ENCODE measurements at regions not wholly inside any gene's neighbourhood (a gene's known extent, or its start where the extent isn't known, plus 50 kb on each side); places are given as distances from the start of the nearest gene placed in this dataset.

DNA sequence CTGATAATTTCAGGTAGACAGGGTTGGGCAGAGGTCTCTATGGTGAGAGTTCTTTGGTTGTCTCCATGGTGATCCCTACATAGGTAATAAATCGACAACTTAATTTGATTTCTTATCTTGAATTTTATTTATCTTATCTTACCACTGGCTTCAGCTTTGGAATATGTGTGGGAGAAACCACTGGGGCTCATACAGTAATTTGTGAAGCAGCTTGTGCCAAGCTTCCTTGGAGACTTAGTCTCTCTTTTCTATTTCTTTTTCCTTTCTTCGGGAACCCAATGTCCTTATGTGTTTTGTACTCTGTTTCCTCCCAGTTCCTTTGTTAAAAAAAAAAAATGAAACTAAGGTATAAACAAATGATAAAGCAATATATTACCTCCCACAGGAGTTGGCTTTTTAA, 242.4 kb upstream of the CNKSR2 start:
- TF ChIP-seq EZH2phosphoT487 (IDR thresholded peaks at IDR 0.05; ENCODE audit: borderline replicate concordance, low read depth, low read length) = no peak
- TF ChIP-seq, protein P1, sequence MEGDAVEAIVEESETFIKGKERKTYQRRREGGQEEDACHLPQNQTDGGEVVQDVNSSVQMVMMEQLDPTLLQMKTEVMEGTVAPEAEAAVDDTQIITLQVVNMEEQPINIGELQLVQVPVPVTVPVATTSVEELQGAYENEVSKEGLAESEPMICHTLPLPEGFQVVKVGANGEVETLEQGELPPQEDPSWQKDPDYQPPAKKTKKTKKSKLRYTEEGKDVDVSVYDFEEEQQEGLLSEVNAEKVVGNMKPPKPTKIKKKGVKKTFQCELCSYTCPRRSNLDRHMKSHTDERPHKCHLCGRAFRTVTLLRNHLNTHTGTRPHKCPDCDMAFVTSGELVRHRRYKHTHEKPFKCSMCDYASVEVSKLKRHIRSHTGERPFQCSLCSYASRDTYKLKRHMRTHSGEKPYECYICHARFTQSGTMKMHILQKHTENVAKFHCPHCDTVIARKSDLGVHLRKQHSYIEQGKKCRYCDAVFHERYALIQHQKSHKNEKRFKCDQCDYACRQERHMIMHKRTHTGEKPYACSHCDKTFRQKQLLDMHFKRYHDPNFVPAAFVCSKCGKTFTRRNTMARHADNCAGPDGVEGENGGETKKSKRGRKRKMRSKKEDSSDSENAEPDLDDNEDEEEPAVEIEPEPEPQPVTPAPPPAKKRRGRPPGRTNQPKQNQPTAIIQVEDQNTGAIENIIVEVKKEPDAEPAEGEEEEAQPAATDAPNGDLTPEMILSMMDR (conservative IDR thresholded peaks at IDR 0.05; ENCODE audit: low read length) = no peak

Data from OCI-LY7 (cell line).